ENCODE measurements at regions not wholly inside any gene's neighbourhood (a gene's known extent, or its start where the extent isn't known, plus 50 kb on each side); places are given as distances from the start of the nearest gene placed in this dataset.
"Not testable (repeated sequence)": the region's sequence is repeated elsewhere in the genome, so short reads cannot be mapped to it uniquely, and the experiment has no call there.

DNA sequence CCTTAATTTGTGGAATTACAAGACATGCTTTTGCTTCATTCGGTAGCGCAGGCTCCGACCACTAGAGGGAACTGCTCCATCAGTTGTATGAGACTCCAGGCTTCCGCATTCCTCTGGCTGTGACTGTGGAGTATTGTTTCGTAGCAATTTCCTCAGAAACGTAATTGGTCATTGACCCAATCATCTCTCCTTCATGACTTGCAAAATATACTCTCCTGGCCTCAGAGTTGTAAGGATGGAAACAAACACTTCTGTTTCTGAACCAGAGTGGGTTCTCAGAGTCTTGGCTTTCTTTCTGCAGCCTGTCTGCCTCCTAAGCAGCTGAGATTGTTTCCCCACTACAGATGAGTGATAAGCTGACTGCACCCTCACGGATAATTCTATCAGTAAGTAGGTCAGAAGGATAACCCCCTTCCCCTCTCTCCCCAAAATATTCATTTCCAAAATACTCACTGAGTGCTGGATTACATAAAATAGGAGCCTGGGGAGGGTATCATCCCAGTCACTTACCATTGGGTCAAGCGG, 146.8 kb upstream of the ZC3H12C start:
- DNase-seq (peak; percentile 84), ATAC-seq (peak; percentile 99)
- intact Hi-C loops (cut with micrococcal nuclease): loop anchor here (5.0 to 10.0 kb wide), 2 partner anchors 146 to 248 kb away; partner anchors contain the start of gene ZC3H12C

DNA sequence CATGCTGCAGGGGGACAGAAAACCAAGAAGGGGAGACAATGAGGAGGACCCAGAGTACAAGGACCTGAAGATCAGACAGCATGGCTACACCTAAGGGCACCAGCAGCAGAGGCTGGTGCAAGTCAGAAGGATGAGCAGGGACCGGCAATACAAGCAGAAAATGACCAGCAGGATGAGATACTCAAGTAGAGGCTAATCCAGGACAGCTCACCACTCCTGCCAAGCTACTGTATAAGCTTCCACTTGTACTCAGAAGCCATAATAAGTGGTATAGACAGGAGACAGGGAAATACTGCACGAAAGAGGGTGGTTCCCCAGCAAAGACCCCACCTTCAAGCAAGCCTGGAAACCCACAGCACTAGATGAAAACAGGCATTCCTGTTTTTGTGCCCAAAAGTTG, 138.7 kb upstream of the ZC3H12C start:
- intact Hi-C loops (cut with micrococcal nuclease): no loop called here
- DNase-seq: no peak
- ATAC-seq: no peak

DNA sequence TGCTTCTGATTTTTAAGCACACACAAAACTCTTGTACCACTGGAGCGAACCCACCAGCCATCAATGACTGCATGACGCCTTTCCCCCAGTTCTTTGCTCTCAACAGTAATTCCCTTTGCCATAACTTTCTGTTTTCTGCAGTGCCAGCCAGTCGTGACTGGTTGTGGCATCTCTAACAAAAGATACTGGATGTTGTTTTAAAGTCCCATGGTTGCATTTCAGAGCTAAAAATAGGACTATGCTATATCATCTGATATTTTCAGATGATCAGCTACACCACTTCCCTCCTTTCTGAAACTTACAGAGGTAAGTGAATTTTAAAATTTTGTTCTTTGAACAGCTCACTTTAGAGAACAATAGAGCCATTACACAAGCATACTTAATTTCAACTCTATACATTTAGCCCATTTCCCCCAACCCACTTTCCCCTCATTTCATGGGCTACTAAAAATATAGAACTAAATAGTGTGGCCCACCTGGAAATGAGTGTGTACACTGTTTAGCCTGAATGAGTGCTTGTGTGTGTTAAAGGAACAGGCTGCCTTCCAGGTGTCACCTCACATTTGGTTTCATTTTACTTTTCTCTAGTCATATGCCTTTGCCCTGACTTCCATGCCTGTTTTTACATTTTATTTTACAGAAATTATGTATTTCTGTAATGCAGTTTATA, 136.9 kb upstream of the ZC3H12C start:
- intact Hi-C loops (cut with micrococcal nuclease): no loop called here
- ATAC-seq (no peak), DNase-seq (no peak)

DNA sequence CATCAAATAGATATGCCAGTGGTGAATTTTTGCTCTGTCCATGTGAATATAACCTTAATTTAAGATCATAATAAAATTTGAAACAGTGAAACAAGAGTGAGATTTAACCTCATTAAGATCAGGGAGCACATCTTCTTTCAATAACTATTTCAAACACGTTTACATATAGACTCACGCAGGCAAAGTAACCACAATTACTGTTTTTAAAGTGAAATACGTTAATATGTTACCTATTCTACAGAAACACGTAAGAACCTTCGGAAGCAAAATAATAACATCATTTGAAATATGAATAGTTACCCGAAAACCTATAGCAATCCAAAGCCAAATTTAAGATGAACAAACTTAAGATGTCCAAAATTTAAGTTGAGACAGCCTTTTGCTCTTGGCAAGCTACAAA, 136.2 kb upstream of the ZC3H12C start:
- DNase-seq: no peak
- no peak for ATAC-seq
- intact Hi-C loops (cut with micrococcal nuclease): no loop called here

DNA sequence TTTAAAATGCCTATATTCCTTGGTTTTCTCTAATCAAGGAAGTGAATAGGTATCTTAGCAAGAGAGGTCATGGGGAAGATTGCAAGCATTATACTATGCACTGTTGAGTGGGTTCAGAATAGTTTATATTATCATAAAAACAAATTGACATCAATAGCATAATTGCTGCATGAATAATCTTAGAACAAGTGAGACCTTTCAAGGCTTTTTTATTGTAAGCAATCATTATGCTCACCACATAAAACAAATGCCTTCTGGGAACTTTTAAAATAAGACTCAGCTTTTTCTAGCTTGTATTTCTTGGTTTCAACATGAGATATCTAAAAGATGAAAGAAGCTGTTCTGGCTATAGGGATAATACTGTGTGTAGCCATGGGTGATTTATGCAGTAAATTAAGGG, 135.6 kb upstream of the ZC3H12C start:
- ATAC-seq: no peak
- intact Hi-C loops (cut with micrococcal nuclease): no loop called here
- DNase-seq: no peak

DNA sequence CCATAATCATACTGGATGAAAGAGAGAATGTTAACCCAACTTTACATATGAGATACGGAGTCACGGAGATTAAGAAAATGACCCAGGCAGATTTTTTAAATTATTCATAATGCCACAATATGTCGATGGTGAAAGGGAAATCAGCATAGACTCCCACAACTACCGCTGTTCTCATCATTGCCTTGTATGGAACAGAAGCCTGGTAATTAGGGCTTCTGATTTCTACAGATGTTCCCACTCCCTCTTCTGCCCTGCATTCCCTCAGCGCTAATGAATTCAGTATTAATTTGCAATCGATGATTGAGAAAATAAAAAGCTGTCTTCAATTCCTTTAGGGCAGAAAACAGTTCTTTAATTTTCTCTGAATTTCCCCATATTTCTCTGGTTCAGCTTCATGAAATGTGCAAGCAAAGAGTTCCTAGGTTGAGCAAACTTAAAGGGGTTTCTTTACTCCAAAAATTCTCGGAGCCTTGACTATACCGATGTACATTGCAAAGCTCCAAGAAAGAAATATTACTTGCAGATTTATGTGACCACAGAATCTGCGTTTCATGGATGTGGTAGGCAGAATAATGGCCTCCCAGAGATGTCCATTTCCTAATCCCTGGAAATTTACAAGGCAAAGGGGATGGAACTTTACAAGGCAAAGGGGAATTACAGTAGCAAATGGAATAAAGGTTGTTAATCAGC, 134.9 kb upstream of the ZC3H12C start:
- intact Hi-C loops (cut with micrococcal nuclease): no loop called here
- ATAC-seq: no peak
- DNase-seq: no peak

DNA sequence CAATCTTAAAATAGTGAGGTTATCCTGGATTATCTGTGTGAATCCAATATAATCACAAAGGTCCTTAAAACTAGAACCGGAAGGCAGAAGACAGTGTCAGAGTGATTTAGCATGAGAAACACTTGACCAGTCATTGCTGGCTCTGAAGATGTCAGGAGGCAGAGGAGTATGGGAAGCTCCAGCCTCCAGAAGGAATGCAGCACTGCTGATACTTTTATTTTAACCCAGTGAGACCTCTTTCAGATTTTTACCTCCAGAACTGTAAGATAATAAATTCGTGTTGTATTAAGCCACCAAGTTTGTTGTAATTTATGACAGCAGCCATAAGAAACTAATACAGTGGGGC, 134.4 kb upstream of the ZC3H12C start:
- DNase-seq: no peak
- intact Hi-C loops (cut with micrococcal nuclease): no loop called here
- no peak for ATAC-seq

DNA sequence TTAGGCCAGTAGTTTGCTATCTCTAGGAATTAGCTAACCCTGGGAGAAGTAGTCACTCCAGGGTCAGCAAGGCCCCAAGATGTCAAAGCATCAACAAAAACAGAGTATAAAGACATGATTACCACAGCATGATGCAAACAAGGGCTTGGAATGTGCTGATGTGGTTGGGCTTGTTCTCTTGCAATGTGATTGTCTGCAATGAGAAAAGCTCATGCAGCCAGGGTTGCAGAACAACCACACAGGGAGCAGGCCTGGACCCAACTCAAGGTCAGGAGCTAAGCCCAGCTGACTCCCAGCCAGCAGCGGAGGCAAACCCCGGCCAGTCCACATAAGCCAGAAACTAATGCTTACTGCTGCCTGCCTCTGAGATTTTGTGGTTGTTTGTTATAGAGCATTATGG, 132.4 kb upstream of the ZC3H12C start:
- peak; percentile 95 for ATAC-seq
- peak; percentile 70 for DNase-seq
- intact Hi-C loops (cut with micrococcal nuclease): no loop called here

DNA sequence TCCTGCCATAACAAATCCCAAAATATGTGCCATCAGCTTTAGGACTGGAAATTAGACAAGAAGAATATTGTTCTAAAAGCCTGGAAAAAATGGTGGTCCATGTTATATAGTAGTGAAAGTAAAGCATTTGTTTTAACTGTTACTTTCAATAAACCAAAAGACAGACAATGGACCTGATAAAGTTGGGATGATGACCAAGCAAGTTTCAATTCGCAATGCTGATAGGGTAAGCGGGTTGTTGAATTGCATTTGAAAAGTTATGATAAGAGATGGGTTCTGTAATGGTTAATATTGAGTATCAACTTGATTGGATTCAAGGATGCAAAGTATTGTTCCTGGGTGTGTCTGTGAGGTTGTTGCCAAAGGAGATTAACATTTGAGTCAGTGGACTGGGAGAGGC, 131.9 kb upstream of the ZC3H12C start:
- no peak for DNase-seq
- no peak for ATAC-seq
- intact Hi-C loops (cut with micrococcal nuclease): no loop called here

DNA sequence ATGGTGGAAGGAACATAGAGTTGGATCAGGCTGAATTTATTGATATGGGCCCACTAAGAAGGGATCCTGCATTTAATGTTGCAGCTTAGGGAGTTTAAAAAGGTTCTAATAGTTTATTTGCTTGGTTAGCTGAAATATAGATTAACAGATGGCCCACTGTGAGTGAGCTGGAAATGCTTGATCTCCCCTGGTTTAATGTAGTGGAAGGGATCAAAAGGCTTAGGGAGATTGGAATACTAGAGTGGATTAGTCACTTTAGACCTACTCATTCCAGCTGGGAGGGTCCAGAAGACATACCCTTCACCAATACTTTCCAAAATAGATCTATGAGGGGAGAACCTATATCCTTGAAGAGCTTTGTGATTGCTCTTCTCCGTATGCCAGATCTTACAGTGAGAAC, 130.1 kb upstream of the ZC3H12C start:
- intact Hi-C loops (cut with micrococcal nuclease): no loop called here
- DNase-seq (no peak), ATAC-seq (no peak)

DNA sequence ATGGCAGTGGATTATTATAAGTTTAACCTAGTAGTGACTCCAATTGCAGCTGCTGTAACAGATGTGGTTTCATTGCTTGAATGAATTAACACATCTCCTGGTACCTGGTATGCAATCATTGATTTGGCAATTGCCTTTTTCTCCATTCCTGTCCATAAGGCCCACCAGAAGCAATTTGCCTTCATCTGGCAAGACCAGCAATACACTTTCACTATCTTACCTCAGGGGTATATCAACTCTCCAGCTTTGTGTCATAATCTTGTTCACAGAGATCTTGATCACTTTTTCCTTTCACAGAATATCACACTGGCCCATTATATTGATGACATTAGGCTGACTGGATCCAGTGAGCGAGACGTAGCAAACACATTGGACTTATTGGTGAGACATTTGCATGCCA, 128.7 kb upstream of the ZC3H12C start:
- DNase-seq: no peak
- ATAC-seq: no peak
- intact Hi-C loops (cut with micrococcal nuclease): no loop called here

DNA sequence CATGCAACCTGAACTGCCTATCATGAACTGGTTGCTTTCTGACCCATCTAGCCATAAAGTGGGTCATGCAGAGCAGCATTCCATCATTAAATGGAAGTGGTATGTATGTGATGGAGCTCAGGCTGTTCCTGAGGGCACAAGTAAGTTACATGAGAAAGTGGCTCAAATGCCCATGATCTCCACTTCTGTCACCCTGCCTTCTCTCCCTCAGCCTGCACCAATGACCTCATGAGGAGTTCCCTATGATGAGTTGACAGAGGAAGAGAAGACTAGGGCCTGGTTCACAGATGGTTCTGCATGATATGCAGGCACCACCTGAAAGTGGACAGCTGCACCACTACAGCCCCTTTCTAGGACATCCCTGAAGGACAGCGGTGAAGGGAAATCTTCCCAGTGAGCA, 127.7 kb upstream of the ZC3H12C start:
- DNase-seq; intact Hi-C loops (cut with micrococcal nuclease); ATAC-seq: not testable (repeated sequence)

DNA sequence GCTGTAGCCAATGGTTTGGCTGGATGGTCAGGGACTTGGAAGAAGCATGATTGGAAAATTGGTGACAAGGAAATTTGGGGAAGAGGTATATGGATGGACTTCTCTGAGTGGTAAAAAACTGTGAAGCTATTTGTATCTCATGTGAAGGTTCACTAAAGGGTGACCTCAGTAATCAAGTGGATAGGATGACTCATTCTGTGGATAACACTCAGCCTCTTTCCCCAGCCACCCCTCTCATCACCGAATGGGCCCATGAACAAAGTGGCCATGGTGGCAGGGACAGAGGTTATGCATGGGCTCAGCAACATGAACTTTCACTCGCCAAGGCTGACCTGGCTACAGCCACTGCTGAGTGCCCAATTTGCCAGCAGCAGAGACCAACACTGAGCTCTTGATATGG, 127.3 kb upstream of the ZC3H12C start:
- ATAC-seq; intact Hi-C loops (cut with micrococcal nuclease); DNase-seq: not testable (repeated sequence)

DNA sequence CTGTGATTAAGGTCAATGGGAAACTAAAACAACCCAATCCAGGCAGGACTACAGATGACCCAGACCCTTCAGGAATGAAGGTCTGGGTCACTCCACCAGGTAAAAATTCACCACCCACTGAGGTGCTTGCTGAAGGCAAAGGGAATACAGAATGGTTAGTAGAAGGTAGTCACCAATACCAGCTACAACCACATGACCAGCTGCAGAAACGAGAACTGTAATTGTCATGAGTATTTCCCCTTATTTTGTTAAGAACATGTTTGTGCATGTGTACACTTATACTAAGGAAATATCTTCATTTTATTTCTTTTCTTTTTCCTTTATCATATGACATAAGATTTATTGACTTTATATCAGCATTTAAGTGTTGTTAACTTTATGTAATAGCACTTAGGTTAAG, 126.1 kb upstream of the ZC3H12C start:
- ATAC-seq; intact Hi-C loops (cut with micrococcal nuclease); DNase-seq: not testable (repeated sequence)

DNA sequence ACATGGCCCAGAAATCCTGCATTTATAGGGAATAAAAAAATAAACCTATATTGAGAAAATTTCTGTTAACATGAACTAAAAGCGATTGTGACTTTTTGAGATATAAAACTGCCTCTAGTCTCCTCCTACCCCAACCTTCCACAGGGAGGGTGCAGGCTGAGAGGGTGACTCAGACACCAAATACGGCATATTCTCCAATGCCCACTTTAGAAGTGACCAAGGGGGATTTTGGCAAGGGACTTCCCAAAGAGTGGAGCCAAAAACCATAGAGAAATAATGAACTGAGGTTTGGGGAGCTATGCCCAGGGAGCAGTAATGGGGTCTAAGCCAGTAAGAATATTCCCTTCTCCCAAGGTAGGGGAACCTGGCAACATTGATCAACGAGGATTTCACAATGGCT, 124.9 kb upstream of the ZC3H12C start:
- DNase-seq (no peak), ATAC-seq (no peak)
- intact Hi-C loops (cut with micrococcal nuclease): no loop called here

DNA sequence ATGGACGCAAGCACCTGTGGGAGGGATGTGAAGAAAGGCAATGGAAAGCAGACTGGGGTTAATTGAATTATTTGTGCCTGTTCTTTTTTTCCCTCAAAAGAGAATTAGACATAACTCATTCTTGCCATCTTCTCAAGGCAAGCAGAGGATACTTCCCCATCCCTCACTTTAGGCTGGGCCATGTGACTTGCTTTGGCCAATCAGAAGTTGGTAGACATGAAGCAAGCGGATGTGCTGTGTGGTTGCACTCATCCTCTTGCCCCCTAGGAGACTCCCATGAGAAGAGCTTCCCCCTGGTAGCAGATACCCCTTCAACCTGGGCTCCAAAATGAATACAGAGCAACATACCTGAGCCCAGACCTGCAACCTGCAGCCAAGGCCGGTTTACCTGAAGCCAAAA, 124.4 kb upstream of the ZC3H12C start:
- intact Hi-C loops (cut with micrococcal nuclease): no loop called here
- ATAC-seq (no peak), DNase-seq (no peak)

DNA sequence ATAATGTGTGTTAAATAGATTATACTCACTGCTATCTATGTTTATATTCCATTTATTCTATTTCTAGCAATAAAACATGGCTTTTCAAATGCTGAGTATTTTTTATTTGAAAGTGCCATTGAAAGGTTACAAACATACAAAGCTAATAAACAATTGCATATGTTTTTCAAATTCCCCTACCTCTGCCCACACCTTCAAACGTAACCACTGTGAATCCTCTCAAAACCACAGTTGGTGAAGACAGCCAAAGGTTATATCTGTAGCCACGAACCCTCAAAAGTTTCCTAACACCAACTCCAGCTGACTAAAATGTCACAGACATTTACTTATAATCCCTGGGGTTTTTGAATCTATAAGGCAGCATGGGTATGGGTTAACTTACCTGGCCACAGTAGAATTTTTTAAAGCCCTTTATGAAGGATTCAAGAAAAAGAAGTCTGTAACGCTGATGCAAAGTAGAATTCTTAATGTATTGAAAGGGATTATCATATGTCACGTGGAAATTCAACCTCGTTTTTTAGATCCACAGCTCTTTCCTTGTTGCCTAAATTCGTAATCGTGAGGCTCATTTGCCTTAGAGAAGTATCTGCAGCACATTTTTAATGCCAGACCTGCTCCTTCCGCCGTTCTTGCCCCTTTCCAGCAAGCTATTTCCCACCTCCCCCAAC, 122.5 kb upstream of the ZC3H12C start:
- intact Hi-C loops (cut with micrococcal nuclease): no loop called here
- ATAC-seq: no peak
- DNase-seq: no peak

DNA sequence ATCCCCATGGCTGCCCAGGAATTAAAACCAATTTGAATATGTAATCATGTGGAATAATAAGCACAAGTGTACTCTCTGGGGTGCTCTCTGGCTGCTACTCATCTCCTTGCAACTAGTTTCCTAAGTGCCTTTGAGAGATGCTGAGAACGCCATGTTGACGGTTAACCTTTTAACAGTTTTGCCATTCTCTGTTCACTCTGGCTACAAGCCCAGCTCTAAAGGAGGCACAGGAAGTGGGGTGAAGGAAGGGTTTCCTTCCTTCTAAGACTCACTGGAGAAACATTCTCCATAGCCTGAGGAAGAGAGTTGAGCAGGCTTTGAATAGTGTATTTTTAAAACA, 122.0 kb upstream of the ZC3H12C start:
- intact Hi-C loops (cut with micrococcal nuclease): no loop called here
- ATAC-seq (peak; percentile 69), DNase-seq (no peak)

DNA sequence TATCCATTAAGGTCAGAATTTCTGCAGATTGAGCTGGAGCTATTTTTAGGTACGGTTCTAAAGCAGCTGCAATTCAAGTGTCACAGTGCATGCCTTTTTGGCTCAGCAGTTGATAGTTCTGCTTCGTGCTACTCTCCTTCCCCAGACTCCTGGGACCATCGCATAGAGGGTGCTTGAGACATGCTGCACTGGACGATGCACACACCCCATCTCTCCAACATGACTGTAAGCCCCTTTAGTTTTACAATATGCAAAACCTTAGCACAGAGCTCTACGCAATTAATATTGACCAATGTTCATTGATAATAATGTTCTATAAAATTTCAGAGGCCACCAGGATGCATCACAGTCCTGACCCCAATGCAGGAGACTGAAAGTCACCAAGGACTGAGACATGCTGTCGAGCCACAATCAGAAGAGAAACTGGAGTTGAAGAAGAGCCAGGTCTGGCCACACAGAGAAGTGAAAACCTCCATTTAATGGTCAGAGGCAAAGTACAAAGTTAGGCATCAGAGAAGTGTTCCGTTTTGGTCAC, 120.9 kb upstream of the ZC3H12C start:
- ATAC-seq (peak; percentile 86), DNase-seq (no peak)
- intact Hi-C loops (cut with micrococcal nuclease): no loop called here

DNA sequence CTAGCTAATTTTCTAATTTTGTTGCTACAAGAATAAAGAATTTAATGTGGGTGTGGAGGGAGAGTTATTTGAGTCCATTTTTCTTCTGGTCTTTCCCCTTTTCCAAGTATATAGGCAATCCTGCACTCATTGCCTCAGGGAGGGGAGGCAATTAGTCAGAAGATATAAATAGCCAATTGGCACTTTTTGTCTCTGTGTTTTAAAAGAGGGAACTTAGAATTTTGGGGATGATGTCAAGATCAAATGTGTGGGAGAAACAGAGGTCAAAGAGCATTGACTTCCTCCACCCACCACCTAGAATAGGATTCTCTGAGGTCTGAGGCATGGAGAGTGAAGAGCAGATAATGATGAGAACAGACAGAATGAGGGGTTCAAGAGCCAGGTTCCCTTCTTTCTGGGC, 120.3 kb upstream of the ZC3H12C start:
- ATAC-seq (peak; percentile 19), DNase-seq (no peak)
- intact Hi-C loops (cut with micrococcal nuclease): no loop called here

Measured in left ventricle myocardium superior (tissue), 1 donor.